GM12878 (cell line): ENCODE measurements at regions not wholly inside any gene's neighbourhood (a gene's known extent, or its start where the extent isn't known, plus 50 kb on each side); places are given as distances from the start of the nearest gene placed in this dataset.

Experiments
- ATAC-seq: fragments of 200-7000 bp; cut with Tn5 transposase; 3 replicates; pipeline ENCODE4 v1.9.1; 2020; ENCODE audit warnings: mild to moderate bottlenecking, moderate library complexity
- BruUV-seq: library from RNA; stranded (reverse); fragments of 400-500 nt; replicated peaks from 2 replicates; lab custom pipeline; 2021; lab: Mats Ljungman, UMichigan
- CTCF ChIA-PET: fragments of 300-600 bp; sonication (Branson Sonifier 250); formaldehyde crosslinking; extraction: SDS; loops from one replicate; lab custom pipeline; 2021; ENCODE audit warnings: inconsistent platforms; lab: Yijun Ruan, JAX
- POLR2A ChIA-PET: fragments of 350-600 bp; formaldehyde crosslinking; extraction: SDS; loops from one replicate; lab custom pipeline; 2021; ENCODE audit warnings: inconsistent platforms; lab: Charles Lee
- RAD21 ChIA-PET: fragments of 300-600 bp; sonication (Branson Sonifier 250); formaldehyde crosslinking; loops from one replicate; lab custom pipeline; 2023; ENCODE audit warnings: antibody characterized with exemption; ENCODE audit not compliant: unreplicated experiment; lab: Charles Lee
- SMC1A ChIA-PET: fragments of 300-600 bp; sonication (Branson Sonifier 250); formaldehyde crosslinking; loops from one replicate; lab custom pipeline; 2023; ENCODE audit not compliant: unreplicated experiment, uncharacterized antibody; lab: Charles Lee
- DNase-seq: peaks from one replicate; pipeline ENCODE4 v3.0.0-alpha.2; 2011; ENCODE audit warnings: low read depth, low spot score
- FAIRE-seq: peaks from 3 replicates; lab custom pipeline; 2011; peaks lifted over from hg19 to GRCh38; lab: Jason Lieb, UNC
- H2AFZ ChIP-seq: 2 replicates; pipeline ENCODE4 v1.6.0; 2011; ENCODE audit warnings: low read depth, low read length, control low read depth; ENCODE audit not compliant: control insufficient read depth
- H3K27ac ChIP-seq: 2 replicates; pipeline ENCODE4 v1.5.1; 2011; ENCODE audit warnings: control low read depth; ENCODE audit not compliant: control insufficient read depth, insufficient read depth
- H3K27me3 ChIP-seq, 2 experiments: replicated peaks in 1 of 2; 2 replicates each; pipeline versions ENCODE4 v1.6.0 to v1.6.1; 2011; ENCODE audit warnings: low read length in 1 of 2; ENCODE audit not compliant: control insufficient read depth in 2 of 2, insufficient read depth in 2 of 2
- H3K36me3 ChIP-seq, 2 experiments: 2 replicates each; pipeline ENCODE4 v1.5.1; 2011; ENCODE audit warnings: low read length in 1 of 2; ENCODE audit not compliant: control insufficient read depth in 2 of 2, insufficient read depth in 2 of 2
- H3K4me1 ChIP-seq: 2 replicates; pipeline ENCODE4 v1.6.1; 2011; ENCODE audit warnings: mild to moderate bottlenecking, low read length, moderate library complexity, mixed read lengths; ENCODE audit not compliant: control insufficient read depth, insufficient read depth
- H3K4me2 ChIP-seq: 2 replicates; pipeline ENCODE4 v1.6.0; 2011; ENCODE audit warnings: control low read depth; ENCODE audit not compliant: control insufficient read depth, insufficient read depth
- H3K4me3 ChIP-seq: fragments of 200-600 bp; sonication (generic); 2 replicates; pipeline ENCODE4 v1.5.1; 2016
- H3K79me2 ChIP-seq: 2 replicates; pipeline ENCODE4 v1.6.0; 2011; ENCODE audit warnings: low read length; ENCODE audit not compliant: control insufficient read depth, insufficient read depth
- H3K9ac ChIP-seq: 2 replicates; pipeline ENCODE4 v1.8.0; 2011; ENCODE audit warnings: low read length, control low read depth, mixed read lengths; ENCODE audit not compliant: control insufficient read depth, insufficient read depth
- H3K9me3 ChIP-seq: replicated peaks from 3 replicates; pipeline ENCODE4 v1.5.1; 2011; ENCODE audit warnings: mild to moderate bottlenecking, low read length; ENCODE audit not compliant: control insufficient read depth, insufficient read depth
- H4K20me1 ChIP-seq: 2 replicates; pipeline ENCODE4 v1.6.0; 2011; ENCODE audit not compliant: control insufficient read depth, insufficient read depth
- BHLHE40 ChIP-seq, 2 experiments: fragments of 450-650 bp in 1 of 2; IDR thresholded peaks; 2 replicates each; pipeline ENCODE4 v1.6.1; 2011 to 2017; ENCODE audit warnings: low read depth in 2 of 2, borderline replicate concordance in 1 of 2, improper control_type of control experiment in 1 of 2, low read length in 1 of 2, mild to moderate bottlenecking in 1 of 2
- CBX3 ChIP-seq: fragments of 200-600 bp; sonication (generic); IDR thresholded peaks from 2 replicates; pipeline ENCODE4 v1.6.1; 2016; ENCODE audit warnings: low read depth, borderline replicate concordance
- FOXM1 ChIP-seq: IDR thresholded peaks from 2 replicates; pipeline ENCODE4 v1.6.1; 2012; ENCODE audit warnings: low read depth, mild to moderate bottlenecking, inconsistent platforms, low read length, moderate library complexity
- HDAC2 ChIP-seq: fragments of 200-600 bp; sonication (generic); IDR thresholded peaks from 2 replicates; pipeline ENCODE4 v1.6.1; 2017
- IKZF2 ChIP-seq, 2 experiments: fragments of 450-650 bp; IDR thresholded peaks; 2 replicates each; pipeline ENCODE4 v1.6.1; 2017; ENCODE audit warnings: mild to moderate bottlenecking in 2 of 2, moderate library complexity in 2 of 2
- POLR2AphosphoS5 ChIP-seq: IDR thresholded peaks from 2 replicates; pipeline ENCODE4 v1.6.1; 2011; ENCODE audit warnings: mild to moderate bottlenecking, low read length, inconsistent platforms
- RUNX3 ChIP-seq: IDR thresholded peaks from 2 replicates; pipeline ENCODE4 v1.6.1; 2012; ENCODE audit warnings: low read length, inconsistent platforms
- SMAD1 ChIP-seq: fragments of 450-650 bp; IDR thresholded peaks from 2 replicates; pipeline ENCODE4 v1.6.1; 2018; ENCODE audit warnings: mild to moderate bottlenecking, low read depth; ENCODE audit not compliant: partially characterized antibody
- TAF1 ChIP-seq: IDR thresholded peaks from 2 replicates; pipeline ENCODE4 v1.6.1; 2011; ENCODE audit warnings: mild to moderate bottlenecking, low read depth, low read length, borderline replicate concordance
- TBL1XR1 ChIP-seq: IDR thresholded peaks from 2 replicates; pipeline ENCODE4 v1.6.1; 2012; ENCODE audit warnings: low read depth, low read length, improper control_type of control experiment
- TCF7 ChIP-seq: IDR thresholded peaks from 2 replicates; pipeline ENCODE4 v1.6.1; 2014; ENCODE audit warnings: antibody characterized with exemption, borderline replicate concordance
- WRNIP1 ChIP-seq: IDR thresholded peaks from 2 replicates; pipeline ENCODE4 v1.6.1; 2011; ENCODE audit warnings: low read depth, low read length, improper control_type of control experiment, borderline replicate concordance
- ZNF207 ChIP-seq: fragments of 450-650 bp; IDR thresholded peaks from 2 replicates; pipeline ENCODE4 v1.6.1; 2014; ENCODE audit warnings: antibody characterized with exemption, mild to moderate bottlenecking, borderline replicate concordance
- WGBS: methylation state at CpG from one replicate; pipeline ENCODE4 v1.1.6; 2016; ENCODE audit warnings: low lambda C conversion rate; ENCODE audit not compliant: insufficient replicate concordance, insufficient coverage; ENCODE audit errors: missing lambda C conversion rate; 5-methylcytosine and 5-hydroxymethylcytosine counted together
- in situ Hi-C: fragments of 300-500 bp; cut with MboI; formaldehyde crosslinking; loops from 9 replicates; pipeline ENCODE4 v1.14.3; 2018; ENCODE audit warnings: mixed read lengths
- intact Hi-C: fragments of 100-400 bp; cut with micrococcal nuclease; formaldehyde crosslinking; loops from one replicate; pipeline ENCODE4 v1.14.2; 2022; ENCODE audit not compliant: unreplicated experiment
- TF ChIP-seq, protein P1 (sequence below): fragments of 150-350 bp; IDR thresholded peaks from 2 replicates; pipeline ENCODE4 v1.6.1; 2016; ENCODE audit warnings: low read depth, low read length

GRCh38 chr5:104295991-104296390 lies 733.4 kb upstream of the NUDT12 start:
- SMC1A ChIA-PET: interaction anchor here (0.6 to 1.2 kb wide), 2 partner anchors 11 to 79 kb away, joined by 3 to 4 read pairs; no protein-coding TSS in a partner anchor
- RAD21 ChIA-PET: no interaction called here
- CTCF ChIA-PET: interaction anchor here (1.0 kb wide), 1 partner anchor 10 kb away, joined by 4 read pairs; no protein-coding TSS in a partner anchor
- no peak for FAIRE-seq
- H3K9me3 ChIP-seq: no peaks in the 10 kb centered on the region
- intact Hi-C loops (no loop called here), in situ Hi-C loops (no loop called here)
- H3K9ac ChIP-seq: no peak overlapping the region
- no peak for DNase-seq
- no peak for ATAC-seq
- H3K27ac ChIP-seq: no peak overlapping the region
- H4K20me1 ChIP-seq: no peaks in the 10 kb centered on the region
- no peaks in the 10 kb centered on the region for H3K79me2 ChIP-seq
- H3K27me3 ChIP-seq: no peaks in the 10 kb centered on the region
- 0% methylated on average over 1 of the region's 1 CpG for WGBS
- no peak for TF ChIP-seq SMAD1
- no peak overlapping the region for H3K4me3 ChIP-seq
- H2AFZ ChIP-seq: no peak overlapping the region
- H3K4me2 ChIP-seq: no peak overlapping the region
- POLR2A ChIA-PET: no interaction called here
- no peaks in the 10 kb centered on the region for H3K4me1 ChIP-seq
- BruUV-seq: no TSS peak
- no peaks in the 10 kb centered on the region for H3K36me3 ChIP-seq

DNA sequence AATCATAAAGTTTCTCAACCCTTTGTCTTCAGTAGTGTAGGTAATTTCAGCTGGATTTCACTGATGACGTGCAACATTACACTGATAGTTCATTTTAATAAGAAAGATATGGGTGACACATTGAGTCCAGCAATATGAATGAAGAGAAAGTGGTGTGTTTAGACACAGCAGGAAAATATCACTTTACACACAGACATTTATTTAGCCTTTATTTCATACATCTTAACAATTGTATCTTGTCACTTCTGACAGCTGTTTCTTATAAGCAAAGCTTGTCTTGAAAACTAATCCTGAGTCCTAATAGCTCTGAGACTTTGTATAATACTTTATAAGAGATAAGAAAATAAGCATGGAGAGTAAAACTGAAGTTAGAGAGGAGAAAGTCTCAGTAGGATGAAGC lies 720.5 kb upstream of the NUDT12 start:
- H3K4me1 ChIP-seq: no peaks in the 10 kb centered on the region
- 21% methylated on average over 1 of the region's 1 CpG for WGBS
- no peak for DNase-seq
- no peaks in the 10 kb centered on the region for H3K36me3 ChIP-seq
- H4K20me1 ChIP-seq: no peaks in the 10 kb centered on the region
- no peak overlapping the region for H3K9ac ChIP-seq
- ChIA-PET CTCF (interaction anchor here (0.7 to 1.2 kb wide), 2 partner anchors 11 to 45 kb away, joined by 3 read pairs; no protein-coding TSS in a partner anchor), RAD21 (no interaction called here), POLR2A (no interaction called here), SMC1A (interaction anchor here (1.2 to 2.7 kb wide), 2 partner anchors 15 to 25 kb away, joined by 3 to 8 read pairs; no protein-coding TSS in a partner anchor)
- no peak overlapping the region for H3K27ac ChIP-seq
- BruUV-seq: no TSS peak
- FAIRE-seq: no peak
- no peaks in the 10 kb centered on the region for H3K79me2 ChIP-seq
- H3K27me3 ChIP-seq: no peaks in the 10 kb centered on the region
- ATAC-seq: no peak
- H2AFZ ChIP-seq: no peak overlapping the region
- no peak overlapping the region for H3K4me3 ChIP-seq
- no peaks in the 10 kb centered on the region for H3K9me3 ChIP-seq
- in situ Hi-C loops (no loop called here), intact Hi-C loops (no loop called here)
- H3K4me2 ChIP-seq: no peak overlapping the region
- TF ChIP-seq CBX3 (no peak), BHLHE40 (IDR thresholded peaks at IDR 0.05; ENCODE audit: borderline replicate concordance in 1 of 2, low read depth in 2 of 2, low read length in 1 of 2) (no peak), IKZF2 (IDR thresholded peaks at IDR 0.05) (no peak), HDAC2 (no peak), TBL1XR1 (no peak), RUNX3 (no peak), TCF7 (no peak), FOXM1 (no peak), WRNIP1 (no peak), POLR2AphosphoS5 (no peak), ZNF207 (no peak), TAF1 (no peak)
- TF ChIP-seq, protein P1, sequence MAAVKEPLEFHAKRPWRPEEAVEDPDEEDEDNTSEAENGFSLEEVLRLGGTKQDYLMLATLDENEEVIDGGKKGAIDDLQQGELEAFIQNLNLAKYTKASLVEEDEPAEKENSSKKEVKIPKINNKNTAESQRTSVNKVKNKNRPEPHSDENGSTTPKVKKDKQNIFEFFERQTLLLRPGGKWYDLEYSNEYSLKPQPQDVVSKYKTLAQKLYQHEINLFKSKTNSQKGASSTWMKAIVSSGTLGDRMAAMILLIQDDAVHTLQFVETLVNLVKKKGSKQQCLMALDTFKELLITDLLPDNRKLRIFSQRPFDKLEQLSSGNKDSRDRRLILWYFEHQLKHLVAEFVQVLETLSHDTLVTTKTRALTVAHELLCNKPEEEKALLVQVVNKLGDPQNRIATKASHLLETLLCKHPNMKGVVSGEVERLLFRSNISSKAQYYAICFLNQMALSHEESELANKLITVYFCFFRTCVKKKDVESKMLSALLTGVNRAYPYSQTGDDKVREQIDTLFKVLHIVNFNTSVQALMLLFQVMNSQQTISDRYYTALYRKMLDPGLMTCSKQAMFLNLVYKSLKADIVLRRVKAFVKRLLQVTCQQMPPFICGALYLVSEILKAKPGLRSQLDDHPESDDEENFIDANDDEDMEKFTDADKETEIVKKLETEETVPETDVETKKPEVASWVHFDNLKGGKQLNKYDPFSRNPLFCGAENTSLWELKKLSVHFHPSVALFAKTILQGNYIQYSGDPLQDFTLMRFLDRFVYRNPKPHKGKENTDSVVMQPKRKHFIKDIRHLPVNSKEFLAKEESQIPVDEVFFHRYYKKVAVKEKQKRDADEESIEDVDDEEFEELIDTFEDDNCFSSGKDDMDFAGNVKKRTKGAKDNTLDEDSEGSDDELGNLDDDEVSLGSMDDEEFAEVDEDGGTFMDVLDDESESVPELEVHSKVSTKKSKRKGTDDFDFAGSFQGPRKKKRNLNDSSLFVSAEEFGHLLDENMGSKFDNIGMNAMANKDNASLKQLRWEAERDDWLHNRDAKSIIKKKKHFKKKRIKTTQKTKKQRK: no peak
